Superior temporal gyrus (tissue), 1 donor: ENCODE measurements at regions not wholly inside any gene's neighbourhood (a gene's known extent, or its start where the extent isn't known, plus 50 kb on each side); places are given as distances from the start of the nearest gene placed in this dataset.

ENCODE experiments used
- DNase-seq: peaks from one replicate; pipeline ENCODE4 v3.0.0-alpha.2; 2016; ENCODE audit errors: extremely low spot score

DNA sequence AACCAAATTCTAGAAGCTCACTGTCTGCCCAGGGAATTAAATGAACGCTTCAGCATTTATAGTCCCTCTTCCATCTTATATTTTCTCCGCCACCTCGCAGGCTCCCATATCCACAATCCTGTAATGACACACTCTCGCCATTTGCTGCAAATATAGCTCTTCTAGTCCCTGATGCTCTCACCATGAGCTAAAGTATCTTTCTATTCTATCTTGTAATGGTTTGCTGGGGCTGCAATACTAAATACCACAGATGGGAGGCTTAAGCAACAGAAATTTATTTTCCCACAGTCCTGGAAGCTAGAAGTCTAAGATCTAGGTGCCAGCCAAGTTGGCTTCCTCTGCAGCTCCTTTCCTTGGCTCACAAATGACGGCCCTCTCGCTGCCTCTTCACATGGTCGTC, 106.9 kb upstream of the NPHP3 start:
- no peak for DNase-seq

DNA sequence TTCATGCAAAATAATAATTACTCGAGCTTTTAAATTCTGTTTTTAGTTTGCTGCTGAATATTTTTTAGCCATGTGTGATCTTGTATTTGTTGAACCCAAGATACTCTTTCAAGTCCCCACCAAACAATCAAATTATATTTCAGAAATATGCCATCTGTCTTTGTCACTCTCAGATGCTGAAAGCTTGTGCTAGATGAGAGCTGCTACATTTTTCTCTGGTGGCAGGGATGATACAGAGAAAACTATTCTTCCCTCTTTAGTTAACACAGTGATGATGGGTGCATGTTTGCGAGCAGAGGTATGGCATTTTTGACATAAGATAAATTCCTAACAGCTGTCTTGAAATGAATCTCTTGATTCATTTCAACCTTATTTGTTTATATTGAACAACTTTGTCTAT, 100.6 kb upstream of the NPHP3 start:
- no peak for DNase-seq

DNA sequence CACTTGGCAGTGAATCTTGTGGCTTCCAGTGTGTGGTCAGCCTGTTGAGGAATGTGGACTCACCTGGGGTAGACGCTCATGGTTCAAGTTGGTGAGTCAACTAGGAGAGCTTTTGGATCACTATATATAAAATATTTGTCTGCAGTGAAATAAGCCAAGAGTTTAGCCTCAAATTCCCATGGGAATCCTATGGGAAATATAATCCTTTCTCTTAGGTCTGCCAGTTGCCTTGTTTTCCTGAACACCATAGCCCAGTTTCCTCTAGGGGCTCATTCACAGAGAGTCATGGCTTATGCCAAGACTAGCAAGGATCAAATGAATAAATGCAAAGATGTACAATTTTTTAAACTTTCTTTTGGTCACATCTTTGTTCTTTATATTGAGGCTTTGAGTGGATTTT, 100.1 kb upstream of the NPHP3 start:
- DNase-seq, result no peak

DNA sequence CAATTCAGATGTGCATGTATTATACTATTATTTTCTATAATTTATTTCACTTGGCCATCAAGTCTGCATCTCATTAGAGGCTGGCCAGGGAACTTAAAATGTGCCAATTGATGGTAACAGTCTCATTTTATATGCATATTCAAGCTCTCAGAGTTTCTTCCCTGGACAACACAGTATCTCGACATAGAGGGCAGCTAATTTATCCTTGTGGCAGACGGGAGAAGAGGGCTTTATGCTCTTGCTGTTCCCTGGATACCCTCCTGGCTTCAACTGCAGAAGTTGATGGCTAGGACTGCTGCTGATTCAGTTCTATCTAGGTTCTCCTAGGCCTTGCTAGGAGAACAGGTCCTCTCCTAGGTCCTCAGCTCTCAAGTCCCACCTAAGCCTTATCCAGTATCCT, 99.1 kb upstream of the NPHP3 start:
- no peak for DNase-seq

DNA sequence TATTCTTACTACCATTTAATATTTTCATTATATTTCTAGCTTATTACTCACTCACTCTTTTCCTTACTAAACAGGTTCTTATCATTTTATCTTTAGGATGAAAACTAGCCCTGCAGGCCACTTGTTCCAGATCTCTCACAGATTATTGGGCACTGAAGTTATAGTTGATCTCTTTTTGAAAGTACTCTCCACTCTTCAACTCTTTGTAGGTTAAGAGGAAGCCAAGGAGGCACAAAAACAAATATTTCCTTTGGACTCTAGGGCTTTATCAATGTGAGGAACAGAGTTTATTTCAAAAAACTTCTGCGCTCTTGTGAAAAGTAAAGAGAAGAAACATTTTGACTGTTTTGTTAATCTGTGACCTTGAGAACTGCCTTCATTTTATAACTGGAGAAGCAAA, 96.0 kb upstream of the NPHP3 start:
- no peak for DNase-seq

DNA sequence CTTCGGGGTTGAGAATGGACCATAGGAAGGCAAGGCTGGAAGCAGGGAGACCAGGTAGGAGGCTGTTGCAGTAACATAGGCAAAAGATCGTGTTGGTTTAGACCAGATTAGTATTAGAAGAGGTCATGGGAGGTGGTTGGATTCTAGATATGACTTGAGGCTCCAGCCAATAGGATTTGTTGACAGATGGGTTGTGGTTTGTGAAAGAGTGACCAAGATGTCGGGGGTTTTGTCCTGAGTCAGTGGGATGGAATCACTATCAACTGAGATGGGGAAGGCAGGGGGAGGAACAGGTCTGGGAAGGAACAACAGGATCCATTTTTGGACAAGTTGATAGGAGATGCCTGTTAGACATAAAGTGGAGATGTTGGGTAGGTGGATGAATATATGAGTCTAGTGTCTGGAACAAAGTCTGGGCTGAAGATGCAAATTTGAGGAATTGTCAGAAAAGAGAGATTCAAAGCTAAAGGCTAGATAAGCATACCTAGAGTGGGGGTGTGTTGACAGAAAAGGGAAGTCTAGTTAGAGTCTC, 95.5 kb upstream of the NPHP3 start:
- DNase-seq, result no peak

DNA sequence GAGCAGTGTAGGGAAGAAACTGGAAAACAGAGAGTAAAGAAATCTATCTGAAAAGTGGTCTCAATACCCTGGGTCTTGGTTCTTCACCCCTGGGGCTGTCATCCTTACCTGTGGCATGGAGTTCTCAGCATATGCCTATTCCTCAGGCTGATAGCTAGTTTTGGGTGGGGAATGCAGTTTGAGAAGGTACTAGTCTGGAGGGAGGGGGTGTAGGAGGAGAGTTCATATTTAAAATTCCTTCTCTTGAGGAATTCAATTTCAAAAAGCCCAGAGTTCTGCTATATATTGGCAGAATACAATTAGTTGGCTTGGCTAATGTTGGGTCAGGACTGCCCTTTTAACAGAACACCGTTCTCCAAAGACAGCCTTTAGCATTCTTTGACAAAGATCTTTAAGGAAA, 82.9 kb upstream of the NPHP3 start:
- no peak for DNase-seq

DNA sequence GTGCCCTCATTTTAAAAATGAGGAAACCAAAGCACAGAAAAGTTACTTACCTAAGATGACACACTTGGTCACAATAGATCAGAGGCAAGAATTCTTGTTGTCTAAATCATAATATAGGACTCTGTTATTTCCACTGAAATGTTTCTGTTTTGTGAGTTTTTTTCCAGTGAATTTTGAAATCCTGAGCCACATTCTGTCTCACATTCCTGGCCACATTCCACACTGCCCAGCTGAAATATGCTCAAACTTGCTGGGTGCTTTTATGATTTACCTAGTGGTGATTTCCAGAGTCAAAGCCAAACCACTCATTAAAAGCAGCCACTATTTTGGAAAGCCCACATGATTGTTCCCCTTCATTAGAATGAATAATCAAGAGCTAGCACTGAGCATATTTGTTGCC, 82.3 kb upstream of the NPHP3 start:
- no peak for DNase-seq

DNA sequence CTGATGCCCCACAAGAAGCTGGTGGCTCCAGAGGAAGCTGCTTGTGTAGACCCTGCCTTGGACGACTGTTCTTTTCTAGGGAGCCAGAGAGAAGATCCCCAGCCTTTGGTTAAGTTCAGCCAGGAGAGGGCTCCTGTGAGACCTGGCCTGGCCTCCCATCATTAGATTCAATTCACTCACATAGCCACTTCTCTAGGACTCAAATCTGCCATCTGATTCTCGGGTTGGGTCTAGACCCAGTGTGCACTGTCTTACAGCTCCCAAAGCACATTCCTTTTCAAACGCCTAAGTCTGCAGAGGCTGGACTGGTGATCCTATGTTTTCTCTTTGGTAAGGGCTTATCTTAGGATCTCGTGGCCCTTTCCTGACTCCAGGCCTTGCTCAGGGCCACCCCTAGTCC, 81.7 kb upstream of the NPHP3 start:
- no peak for DNase-seq

DNA sequence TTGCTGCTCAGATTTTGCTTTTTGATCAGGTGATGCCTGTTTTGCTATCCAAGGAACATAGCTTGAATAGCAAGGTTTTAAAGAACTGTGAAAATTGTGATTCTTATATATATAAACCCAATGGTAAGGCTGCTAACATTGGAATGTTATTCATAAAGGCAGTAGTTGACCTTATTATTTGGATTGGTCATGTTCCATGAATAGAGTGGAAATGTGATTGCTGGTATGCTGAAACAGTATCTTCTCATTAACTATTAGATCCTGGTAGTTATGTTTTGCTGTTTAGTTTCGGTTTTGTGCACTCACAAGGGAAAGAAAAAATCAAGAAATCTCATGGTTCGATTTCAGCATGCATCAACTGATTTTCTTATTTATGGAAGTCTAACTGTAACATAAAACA, 78.7 kb upstream of the NPHP3 start:
- DNase-seq, result no peak

DNA sequence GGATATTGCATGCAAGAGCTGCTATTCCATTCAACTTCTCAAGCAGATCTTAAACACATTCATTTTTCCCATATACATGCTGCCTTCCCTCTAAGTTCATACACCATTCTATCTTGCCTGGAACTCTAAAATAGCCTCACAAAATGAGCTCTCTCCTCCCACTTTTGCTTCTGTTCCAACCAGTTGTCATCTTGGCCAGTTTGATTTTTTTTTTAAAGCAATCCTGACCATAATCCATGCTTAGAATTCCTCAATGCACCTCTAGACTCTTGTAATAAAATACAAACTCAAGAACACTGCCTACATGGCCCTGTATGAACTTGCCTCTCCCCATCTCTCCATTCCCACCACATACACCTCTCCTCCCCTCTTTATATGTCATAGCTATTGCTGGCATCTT, 68.6 kb upstream of the NPHP3 start:
- DNase-seq, result no peak

DNA sequence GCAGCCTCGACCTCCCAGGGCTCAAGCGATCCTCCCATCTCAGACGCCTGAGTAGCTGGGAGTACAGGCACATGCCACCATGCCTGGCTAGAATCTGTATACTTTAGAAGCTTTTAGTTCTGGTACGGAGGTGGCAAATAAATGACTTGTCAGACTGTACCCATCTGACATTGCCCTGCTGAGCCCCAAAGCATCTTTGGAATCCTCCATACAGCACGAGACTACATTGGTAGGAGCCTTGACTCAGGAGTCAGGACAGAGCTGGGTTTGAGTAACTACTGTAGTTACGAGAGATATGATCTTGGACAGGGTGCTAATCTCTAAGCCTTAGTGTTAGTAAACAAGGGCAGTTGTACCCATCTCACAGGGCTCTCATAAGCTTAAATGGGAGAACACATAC, 67.8 kb upstream of the NPHP3 start:
- no peak for DNase-seq

DNA sequence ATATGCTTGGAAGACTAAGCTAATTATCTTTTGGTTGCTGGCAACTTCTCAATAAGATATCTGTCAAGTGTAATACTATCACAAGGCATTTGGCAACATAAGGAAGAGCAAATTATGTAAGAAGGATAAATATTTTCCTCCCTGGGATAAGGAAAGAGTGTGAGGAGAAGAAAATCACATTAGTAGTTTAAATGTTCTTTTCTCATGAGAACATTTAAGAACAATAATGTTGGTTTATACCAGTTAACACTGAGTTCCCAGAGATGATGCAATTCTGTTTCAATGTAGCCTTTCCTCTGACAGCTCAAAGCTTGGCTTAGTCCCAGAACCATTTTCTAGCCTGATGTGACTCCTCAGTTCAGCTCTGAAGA, 66.1 kb upstream of the NPHP3 start:
- DNase-seq, result peak; percentile 82

DNA sequence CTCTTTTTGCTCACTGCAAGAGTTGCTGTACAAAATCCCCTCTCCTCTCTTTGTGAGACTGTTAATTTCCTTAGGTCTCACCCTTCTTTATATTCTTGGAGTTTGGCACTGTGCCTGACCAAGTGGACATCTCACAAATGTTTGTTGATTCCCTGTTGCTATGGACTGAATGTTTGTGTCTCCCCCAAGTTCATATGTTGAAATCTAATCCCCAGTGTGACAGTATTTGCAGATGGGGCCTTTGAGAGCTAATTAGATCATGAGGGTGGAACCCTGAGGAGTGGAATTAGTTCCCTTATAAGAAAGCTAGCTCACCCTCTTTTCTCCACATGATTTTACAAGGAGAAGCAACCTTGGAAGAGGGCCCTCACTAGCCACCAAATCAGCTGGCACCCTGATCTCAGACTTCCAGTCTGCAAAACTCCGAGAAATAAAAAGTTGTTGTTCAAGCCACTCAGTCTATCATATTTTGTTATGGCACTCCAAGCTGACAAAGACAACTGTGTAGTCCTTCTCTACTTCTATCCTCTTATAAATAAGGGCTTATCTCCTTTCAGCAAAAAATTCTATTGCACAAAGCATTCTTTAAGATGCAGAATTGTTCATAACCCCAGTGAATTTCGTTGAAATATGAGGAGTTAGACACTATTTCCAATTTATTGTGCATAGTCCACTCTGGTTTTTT, 65.5 kb upstream of the NPHP3 start:
- no peak for DNase-seq

DNA sequence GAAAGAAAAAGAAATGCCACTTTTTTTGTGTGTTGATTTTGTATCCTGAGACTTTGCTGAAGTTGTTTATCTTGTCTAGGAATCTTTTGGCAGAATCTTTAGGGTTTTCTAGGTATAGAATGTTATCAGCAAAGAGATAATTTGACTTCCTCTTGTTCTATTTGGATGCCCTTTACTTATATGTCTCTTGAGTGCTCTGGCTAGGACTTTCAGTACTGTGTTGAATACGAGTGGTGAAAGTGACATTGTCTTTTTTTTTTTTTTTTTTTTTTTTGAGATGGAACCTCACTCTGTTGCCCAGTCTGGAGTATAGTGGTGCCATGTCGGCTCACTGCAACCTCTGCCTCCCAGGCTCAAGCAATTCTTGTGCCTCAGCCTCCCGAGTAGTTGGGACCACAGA, 64.7 kb upstream of the NPHP3 start:
- DNase-seq, result no peak

DNA sequence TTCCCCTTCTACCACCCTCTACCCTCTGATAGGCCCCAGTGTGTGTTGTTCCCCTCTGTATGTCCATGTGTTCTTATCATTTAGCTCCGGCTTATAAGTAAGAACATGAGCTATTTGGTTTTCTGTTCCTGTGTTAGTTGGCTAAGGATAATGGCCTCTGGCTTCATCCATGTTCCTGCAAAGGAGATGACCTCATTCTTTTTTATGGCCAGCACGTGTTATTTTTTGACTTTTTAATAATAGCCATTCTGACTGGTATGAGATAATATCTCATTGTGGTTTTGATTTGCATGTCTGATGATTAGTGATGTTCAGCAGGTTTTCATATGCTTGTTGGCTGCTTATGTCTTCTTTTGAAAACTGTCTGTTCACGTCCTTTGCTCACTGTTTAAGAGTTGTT, 63.1 kb upstream of the NPHP3 start:
- DNase-seq, result no peak

DNA sequence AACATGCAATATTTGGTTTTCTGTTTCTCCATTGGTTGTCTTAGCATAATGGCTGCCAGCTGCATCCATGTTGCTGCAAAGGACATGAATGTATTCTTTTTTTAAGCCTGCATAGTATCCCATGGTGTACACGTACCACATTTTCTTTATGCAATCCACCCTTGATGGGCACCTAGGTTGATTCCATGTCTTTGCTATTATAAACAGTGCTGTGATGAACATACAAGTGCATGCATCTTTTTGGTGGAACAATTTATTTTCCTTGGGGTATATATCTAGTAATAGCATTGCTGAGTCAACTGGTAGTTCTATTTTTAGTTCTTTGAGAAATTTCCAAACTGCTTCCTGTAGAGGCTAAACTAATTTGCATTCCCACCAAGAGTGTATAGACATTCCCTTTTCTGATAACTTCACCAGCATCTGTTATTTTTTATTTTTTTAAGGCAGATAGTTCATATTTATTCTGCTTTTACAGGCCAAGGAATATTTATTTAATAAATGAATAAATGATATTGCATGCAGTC, 62.4 kb upstream of the NPHP3 start:
- DNase-seq, result no peak

DNA sequence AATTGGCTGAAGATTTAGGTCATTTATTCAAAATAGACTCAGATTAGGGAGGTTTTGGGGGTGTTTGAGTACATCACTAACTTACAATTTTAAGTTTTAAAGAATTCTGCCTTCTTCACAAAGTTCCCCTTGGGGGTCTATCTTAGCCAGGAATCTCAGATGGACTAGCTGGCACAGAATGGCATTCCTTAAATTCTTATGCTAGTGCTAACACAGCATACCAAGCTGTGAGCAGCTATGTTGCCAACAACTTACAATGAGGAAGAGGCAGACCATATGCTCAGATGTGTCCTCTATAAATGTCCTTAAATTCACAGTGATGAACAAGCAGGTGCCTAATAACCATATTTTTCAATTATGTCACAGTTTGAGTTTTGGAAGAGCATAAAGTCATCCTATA, 60.9 kb upstream of the NPHP3 start:
- no peak for DNase-seq

DNA sequence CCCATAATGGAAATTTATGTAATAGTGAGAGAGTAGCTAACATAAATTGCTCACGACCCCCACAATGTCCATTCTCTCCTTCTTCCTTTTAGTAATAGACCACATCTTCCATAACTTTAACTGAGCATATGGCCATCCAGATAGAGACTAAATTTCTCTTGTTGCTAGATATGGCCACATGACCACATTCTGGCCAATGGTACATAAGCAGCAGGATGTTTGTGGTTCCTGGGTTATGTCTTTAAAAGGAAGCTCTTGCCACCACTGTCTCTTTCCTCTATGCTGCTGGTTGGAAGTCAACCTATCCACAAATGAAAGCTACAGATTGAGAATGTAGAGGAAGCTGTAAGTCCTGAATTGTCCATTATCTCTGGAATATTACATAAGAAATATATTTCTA, 59.7 kb upstream of the NPHP3 start:
- no peak for DNase-seq

DNA sequence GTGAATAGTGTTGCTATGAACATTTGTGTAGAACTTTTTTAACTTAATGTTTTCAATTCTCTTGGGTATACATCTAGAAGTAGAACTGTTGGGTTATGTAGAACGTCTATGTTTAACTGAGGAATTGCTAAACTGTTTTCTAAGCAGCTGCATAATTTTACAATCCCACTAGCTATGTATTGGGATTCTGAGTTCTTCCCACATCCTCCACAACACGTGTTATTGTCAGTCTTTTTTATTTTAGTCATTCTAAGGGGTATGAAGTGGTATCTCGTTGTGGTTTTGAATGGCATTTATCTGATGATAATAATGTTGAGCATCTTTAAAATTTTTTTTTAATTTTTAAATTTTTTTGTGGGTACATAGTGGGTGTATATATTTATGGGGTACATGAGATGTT, 55.0 kb upstream of the NPHP3 start:
- DNase-seq, result no peak

DNA sequence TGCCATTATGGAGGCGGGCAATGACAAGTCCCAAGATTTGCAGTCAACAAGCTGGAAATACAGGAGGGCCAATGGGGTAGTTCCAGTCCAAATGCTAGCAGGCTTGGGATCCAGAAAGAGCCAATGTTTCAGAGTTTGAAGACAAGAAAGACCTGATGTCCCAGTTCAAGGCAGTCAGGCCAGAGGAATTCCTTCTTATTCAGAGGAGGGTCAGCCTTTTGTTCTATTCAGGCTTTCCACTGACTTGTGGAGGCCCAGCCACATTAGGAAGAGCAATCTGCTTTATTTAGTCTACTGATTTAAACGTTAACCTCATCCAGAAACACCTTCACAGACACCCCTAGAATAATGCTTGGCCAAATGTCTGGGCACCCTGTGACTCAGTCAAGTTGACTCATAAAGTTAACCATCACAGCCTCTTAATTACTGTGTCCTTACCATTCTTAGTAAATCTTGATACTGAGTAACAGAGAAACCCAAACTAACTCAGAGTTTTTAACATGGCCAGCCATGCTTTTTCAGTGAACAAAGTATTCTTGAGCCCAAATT, 50.9 kb upstream of the NPHP3 start:
- no peak for DNase-seq

DNA sequence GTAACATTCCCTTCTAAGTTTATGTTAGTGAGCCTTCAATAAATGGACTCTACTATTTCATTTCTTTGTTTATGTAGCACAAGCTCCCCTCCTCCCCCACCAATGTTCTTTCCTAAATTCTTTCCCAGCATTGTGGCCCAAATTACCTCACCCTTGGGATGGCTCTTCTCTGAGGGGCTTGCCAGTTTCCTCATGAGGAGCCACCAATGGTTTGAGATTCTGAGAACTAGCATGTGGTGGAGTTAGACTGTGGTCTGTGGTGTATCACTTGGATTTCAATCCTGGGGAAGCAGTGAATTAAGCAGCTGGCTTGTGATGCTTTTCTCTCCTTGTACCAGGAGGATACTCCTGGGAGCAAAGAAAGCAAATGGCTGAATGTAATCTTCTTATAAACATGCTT, 50.0 kb upstream of the NPHP3 start:
- no peak for DNase-seq
